ENCODE measurements at regions not wholly inside any gene's neighbourhood (a gene's known extent, or its start where the extent isn't known, plus 50 kb on each side); places are given as distances from the start of the nearest gene placed in this dataset.

GRCh38 chr11:32331792-32332191 is 103.5 kb downstream of the WT1 start:
- no peak overlapping the region for H3K4me3 ChIP-seq
- WGBS (ENCODE audit: insufficient coverage, low coverage, low lambda C conversion rate, missing lambda C conversion rate) = 60% methylated on average over 1 of the region's 1 CpG

DNA sequence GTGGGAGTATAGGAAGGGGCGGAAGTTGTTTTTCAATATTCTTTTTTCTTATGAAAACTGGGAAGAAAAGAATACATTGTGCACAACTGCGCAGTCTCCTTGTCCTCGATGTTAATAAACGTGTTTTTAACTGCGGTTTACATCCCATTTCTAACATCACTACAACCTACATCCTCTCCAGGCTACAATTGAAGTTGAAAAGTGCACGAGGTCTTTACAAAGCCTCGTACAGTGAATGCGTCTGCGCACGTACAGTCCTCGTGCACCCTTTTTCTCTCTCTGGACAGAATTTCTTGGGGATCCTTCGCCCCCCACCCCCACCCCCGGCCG is 102.4 kb downstream of the WT1 start:
- H3K9me3 ChIP-seq = no peaks in the 10 kb centered on the region
- TF ChIP-seq CTCF (IDR thresholded peaks at IDR 0.05) = no peak
- TF ChIP-seq POLR2A (IDR thresholded peaks at IDR 0.05) = no peak
- H3K36me3 ChIP-seq = no peaks in the 10 kb centered on the region
- H3K27ac ChIP-seq = no peak overlapping the region
- peak overlapping the region in 2 of 3 donors; percentile 38 to 55 for H3K4me3 ChIP-seq
- no peaks in the 10 kb centered on the region for H3K27me3 ChIP-seq
- peak in 2 of 4 donors; percentile 12 to 18 for ATAC-seq
- no peak for DNase-seq
- intact Hi-C loops (cut with DNase I) = no loop called here
- peaks cover 0 to 9% (median 0%) of the 10 kb centered on the region in 4 donors for H3K4me1 ChIP-seq
- WGBS (ENCODE audit: insufficient coverage, low coverage, low lambda C conversion rate, missing lambda C conversion rate) = 19% methylated on average over 14 of the region's 14 CpGs

More at GRCh38 chr11:32331792-32332191, 103.5 kb downstream of the WT1 start:
- Histone ChIP-seq H3K36me3 (no peaks in the 10 kb centered on the region), H3K4me1 (peaks cover 0 to 9% (median 0%) of the 10 kb centered on the region in 4 donors), H3K27me3 (no peaks in the 10 kb centered on the region), H3K27ac (no peak overlapping the region), H3K9me3 (no peaks in the 10 kb centered on the region)
- intact Hi-C loops (cut with DNase I) = no loop called here
- TF ChIP-seq CTCF (IDR thresholded peaks at IDR 0.05) (no peak), POLR2A (IDR thresholded peaks at IDR 0.05) (no peak)
- ATAC-seq (no peak), DNase-seq (no peak)

- no peaks in the 10 kb centered on the region for H3K36me3 ChIP-seq
- H3K4me1 ChIP-seq = peaks cover 0 to 9% (median 0%) of the 10 kb centered on the region in 4 donors
- intact Hi-C loops (cut with DNase I) = no loop called here
- H3K9me3 ChIP-seq = no peaks in the 10 kb centered on the region
- DNase-seq (peak; percentile 67 to 75 (median 75)), ATAC-seq (peak; percentile 90 to 94 (median 92))
- peak overlapping the region; percentile 25 to 55 (median 38) for H3K4me3 ChIP-seq
- H3K27me3 ChIP-seq = no peaks in the 10 kb centered on the region
- H3K27ac ChIP-seq = peak overlapping the region in 1 of 3 donors; percentile 47
- WGBS (ENCODE audit: insufficient coverage, low coverage, low lambda C conversion rate, missing lambda C conversion rate) = under 1% methylated on average over 10 of the region's 57 CpGs
- no peak for TF ChIP-seq POLR2A (IDR thresholded peaks at IDR 0.05)
- TF ChIP-seq CTCF (IDR thresholded peaks at IDR 0.05) = peak in 3 of 4 donors; percentile 30 to 45 (median 43)
These were observed 101.9 kb downstream of the WT1 start for GRCh38 chr11:32333320-32333991.

GRCh38 chr11:32334822-32335221 is 100.5 kb downstream of the WT1 start:
- 71% methylated on average over 3 of the region's 8 CpGs for WGBS (ENCODE audit: insufficient coverage, low coverage, low lambda C conversion rate, missing lambda C conversion rate)
- Histone ChIP-seq H3K4me3 (no peak overlapping the region), H3K27me3 (no peaks in the 10 kb centered on the region), H3K9me3 (no peaks in the 10 kb centered on the region), H3K36me3 (no peaks in the 10 kb centered on the region), H3K4me1 (peaks cover 0 to 9% (median 0%) of the 10 kb centered on the region in 4 donors), H3K27ac (no peak overlapping the region)
- DNase-seq (no peak), ATAC-seq (peak in 1 of 4 donors; percentile 22)
- TF ChIP-seq POLR2A (IDR thresholded peaks at IDR 0.05) = no peak
- peak in 2 of 4 donors; percentile 11 to 13 for TF ChIP-seq CTCF (IDR thresholded peaks at IDR 0.05)
- intact Hi-C loops (cut with DNase I) = no loop called here
